Keratinocyte (primary cell): ENCODE measurements at regions not wholly inside any gene's neighbourhood (a gene's known extent, or its start where the extent isn't known, plus 50 kb on each side); places are given as distances from the start of the nearest gene placed in this dataset.

ENCODE experiments used
- DNase-seq: peaks from one replicate; pipeline ENCODE4 v3.0.0-alpha.2; 2011; ENCODE audit warnings: low read depth, missing footprints, low spot score
- FAIRE-seq: peaks from 2 replicates; lab custom pipeline; 2011; peaks lifted over from hg19 to GRCh38; lab: Jason Lieb, UNC
- H2AFZ ChIP-seq: 2 replicates; pipeline ENCODE4 v1.6.0; 2012; ENCODE audit warnings: low read length, control low read depth, inconsistent platforms; ENCODE audit not compliant: control insufficient read depth
- H3K27ac ChIP-seq: 2 replicates; pipeline ENCODE4 v1.5.1; 2011; ENCODE audit warnings: low read length; ENCODE audit not compliant: control insufficient read depth, insufficient read depth
- H3K27me3 ChIP-seq: 3 replicates; pipeline ENCODE4 v1.6.0; 2011; ENCODE audit warnings: low read length; ENCODE audit not compliant: control insufficient read depth, insufficient read depth; ENCODE audit errors: extremely low read depth
- H3K36me3 ChIP-seq, 2 experiments: 2 replicates in 1 of 2; 3 replicates in 1 of 2; pipeline ENCODE4 v1.5.1; 2011; ENCODE audit warnings: low read length in 2 of 2, mild to moderate bottlenecking in 1 of 2; ENCODE audit not compliant: control insufficient read depth in 2 of 2, insufficient read depth in 2 of 2; ENCODE audit errors: extremely low read depth in 1 of 2
- H3K4me1 ChIP-seq: 3 replicates; pipeline ENCODE4 v1.5.1; 2011; ENCODE audit warnings: low read length; ENCODE audit not compliant: control insufficient read depth, insufficient read depth; ENCODE audit errors: extremely low read depth
- H3K4me2 ChIP-seq: 3 replicates; pipeline ENCODE4 v1.6.0; 2011; ENCODE audit warnings: low read depth, low read length; ENCODE audit not compliant: control insufficient read depth, insufficient read depth; ENCODE audit errors: extremely low read depth
- H3K4me3 ChIP-seq, 3 experiments: fragments of 200-600 bp in 1 of 3; sonication (generic) in 1 of 3; 2 replicates in 2 of 3; 3 replicates in 1 of 3; pipeline ENCODE4 v1.5.1; 2011 to 2016; ENCODE audit warnings: low read length in 3 of 3, mild to moderate bottlenecking in 3 of 3, control low read depth in 2 of 3, inconsistent platforms in 1 of 3, low read depth in 1 of 3, mixed read lengths in 1 of 3, mixed run types in 1 of 3, moderate library complexity in 1 of 3; ENCODE audit not compliant: control insufficient read depth in 2 of 3, insufficient read depth in 2 of 3; ENCODE audit errors: extremely low read depth in 1 of 3
- H3K79me2 ChIP-seq: 2 replicates; pipeline ENCODE4 v1.6.0; 2012; ENCODE audit warnings: low read length; ENCODE audit not compliant: control insufficient read depth, insufficient read depth
- H3K9ac ChIP-seq: 3 replicates; pipeline ENCODE4 v1.6.0; 2011; ENCODE audit warnings: low read length; ENCODE audit not compliant: control insufficient read depth, insufficient read depth; ENCODE audit errors: extremely low read depth
- H3K9me1 ChIP-seq: 3 replicates; pipeline ENCODE4 v1.6.0; 2011; ENCODE audit warnings: low read length; ENCODE audit not compliant: control insufficient read depth, insufficient read depth; ENCODE audit errors: extremely low read depth
- H3K9me3 ChIP-seq: 2 replicates; pipeline ENCODE4 v1.5.1; 2012; ENCODE audit warnings: low read depth, low read length; ENCODE audit not compliant: control insufficient read depth
- H4K20me1 ChIP-seq: 3 replicates; pipeline ENCODE4 v1.6.0; 2011; ENCODE audit warnings: low read length; ENCODE audit not compliant: control insufficient read depth, insufficient read depth; ENCODE audit errors: extremely low read depth
- EZH2 ChIP-seq: IDR thresholded peaks from one replicate; pipeline ENCODE4 v1.6.1; 2012; ENCODE audit warnings: inconsistent platforms, mild to moderate bottlenecking, low read length, moderate library complexity
- dilution Hi-C: fragments of 300-500 bp; cut with MboI; formaldehyde crosslinking; loops from one replicate; pipeline ENCODE4 v1.7.0; 2020; ENCODE audit warnings: low sequenced_read_pairs; ENCODE audit not compliant: extremely low pct_ligation_motif_present
- TF ChIP-seq, protein P1 (sequence below), 3 experiments: IDR thresholded peaks in 1 of 3; conservative IDR thresholded peaks in 1 of 3; optimal IDR thresholded peaks in 1 of 3; 2 replicates in 2 of 3; 3 replicates in 1 of 3; pipeline versions ENCODE3 to v1.5.1; 2011; ENCODE audit warnings: low read length in 3 of 3, mild to moderate bottlenecking in 3 of 3, moderate library complexity in 2 of 3, control low read depth in 1 of 3, inconsistent platforms in 1 of 3; ENCODE audit not compliant: insufficient read depth in 2 of 3; ENCODE audit errors: extremely low read depth in 1 of 3

DNA sequence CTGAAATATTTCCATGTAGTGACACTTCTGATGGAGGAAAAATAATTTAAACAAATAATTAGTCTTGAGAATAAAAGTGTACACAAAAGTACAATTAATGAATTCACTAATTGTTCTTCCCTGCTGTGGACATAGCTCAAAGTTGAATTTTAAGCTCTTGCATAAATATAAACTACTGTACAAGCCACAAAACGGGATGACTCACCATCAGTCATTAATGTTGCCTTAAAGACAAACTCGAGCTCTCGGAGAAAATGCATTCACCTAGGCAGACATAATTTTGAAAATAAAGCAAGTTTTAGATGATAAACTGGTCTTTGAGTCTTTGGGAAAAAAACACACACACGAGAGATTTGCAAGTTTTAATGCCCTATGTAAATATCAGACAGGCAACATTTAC lies 436.4 kb downstream of the ZNF521 start:
- H3K9ac ChIP-seq, result no peak overlapping the region
- no peaks in the 10 kb centered on the region for H3K4me1 ChIP-seq
- DNase-seq (no peak), FAIRE-seq (no peak)
- H3K36me3 ChIP-seq, result no peaks in the 10 kb centered on the region
- no peak overlapping the region for H3K4me3 ChIP-seq
- H3K79me2 ChIP-seq, result no peaks in the 10 kb centered on the region
- H3K4me2 ChIP-seq, result no peak overlapping the region
- no peaks in the 10 kb centered on the region for H3K9me1 ChIP-seq
- dilution Hi-C loops, result no loop called here
- no peak for TF ChIP-seq EZH2
- TF ChIP-seq, protein P1, sequence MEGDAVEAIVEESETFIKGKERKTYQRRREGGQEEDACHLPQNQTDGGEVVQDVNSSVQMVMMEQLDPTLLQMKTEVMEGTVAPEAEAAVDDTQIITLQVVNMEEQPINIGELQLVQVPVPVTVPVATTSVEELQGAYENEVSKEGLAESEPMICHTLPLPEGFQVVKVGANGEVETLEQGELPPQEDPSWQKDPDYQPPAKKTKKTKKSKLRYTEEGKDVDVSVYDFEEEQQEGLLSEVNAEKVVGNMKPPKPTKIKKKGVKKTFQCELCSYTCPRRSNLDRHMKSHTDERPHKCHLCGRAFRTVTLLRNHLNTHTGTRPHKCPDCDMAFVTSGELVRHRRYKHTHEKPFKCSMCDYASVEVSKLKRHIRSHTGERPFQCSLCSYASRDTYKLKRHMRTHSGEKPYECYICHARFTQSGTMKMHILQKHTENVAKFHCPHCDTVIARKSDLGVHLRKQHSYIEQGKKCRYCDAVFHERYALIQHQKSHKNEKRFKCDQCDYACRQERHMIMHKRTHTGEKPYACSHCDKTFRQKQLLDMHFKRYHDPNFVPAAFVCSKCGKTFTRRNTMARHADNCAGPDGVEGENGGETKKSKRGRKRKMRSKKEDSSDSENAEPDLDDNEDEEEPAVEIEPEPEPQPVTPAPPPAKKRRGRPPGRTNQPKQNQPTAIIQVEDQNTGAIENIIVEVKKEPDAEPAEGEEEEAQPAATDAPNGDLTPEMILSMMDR (optimal IDR thresholded peaks at IDR 0.05 in 1 of 3, IDR thresholded peaks at IDR 0.05 in 1 of 3, conservative IDR thresholded peaks at IDR 0.05 in 1 of 3; ENCODE audit: extremely low read depth in 1 of 3, insufficient read depth in 2 of 3, low read length in 3 of 3), result no peak
- no peaks in the 10 kb centered on the region for H3K9me3 ChIP-seq
- H3K27me3 ChIP-seq, result no peaks in the 10 kb centered on the region
- no peaks in the 10 kb centered on the region for H4K20me1 ChIP-seq
- no peak overlapping the region for H2AFZ ChIP-seq
- H3K27ac ChIP-seq, result no peak overlapping the region

DNA sequence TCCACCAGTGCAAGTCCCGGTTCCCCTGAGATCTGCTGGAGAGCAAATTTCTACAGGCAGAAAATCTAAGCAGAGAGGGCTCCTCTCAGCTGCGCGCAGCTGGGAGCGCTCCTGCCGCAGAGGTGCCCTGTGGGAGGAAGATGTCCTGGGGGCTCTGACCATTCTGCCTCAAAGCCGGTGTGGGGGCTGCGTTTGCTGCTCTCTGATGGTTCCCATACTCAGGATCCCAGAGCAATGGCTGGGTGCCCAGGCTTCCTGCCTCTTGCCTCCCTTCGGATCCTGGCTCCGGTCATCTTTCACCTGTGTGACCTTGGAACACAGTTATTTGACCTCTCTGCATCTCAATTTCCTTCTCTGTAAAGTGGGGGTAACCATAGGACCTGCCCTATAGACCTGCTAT lies 434.2 kb downstream of the ZNF521 start:
- Histone ChIP-seq H3K9me1 (no peaks in the 10 kb centered on the region), H3K4me3 (no peak overlapping the region), H3K79me2 (no peaks in the 10 kb centered on the region), H2AFZ (no peak overlapping the region), H3K36me3 (no peaks in the 10 kb centered on the region), H3K27me3 (no peaks in the 10 kb centered on the region), H3K9me3 (no peaks in the 10 kb centered on the region), H3K4me1 (no peaks in the 10 kb centered on the region), H3K27ac (no peak overlapping the region), H4K20me1 (no peaks in the 10 kb centered on the region), H3K9ac (no peak overlapping the region), H3K4me2 (no peak overlapping the region)
- no peak for TF ChIP-seq EZH2
- TF ChIP-seq, protein P1 (optimal IDR thresholded peaks at IDR 0.05 in 1 of 3, IDR thresholded peaks at IDR 0.05 in 1 of 3, conservative IDR thresholded peaks at IDR 0.05 in 1 of 3; ENCODE audit: extremely low read depth in 1 of 3, insufficient read depth in 2 of 3, low read length in 3 of 3), result no peak
- FAIRE-seq (no peak), DNase-seq (no peak)
- dilution Hi-C loops, result no loop called here
